ENCODE measurements at regions not wholly inside any gene's neighbourhood (a gene's known extent, or its start where the extent isn't known, plus 50 kb on each side); places are given as distances from the start of the nearest gene placed in this dataset.

GRCh38 chr16:55233464-55233863 is 90.5 kb upstream of the IRX6 start:
- no peak for TF ChIP-seq CTCF (optimal IDR thresholded peaks at IDR 0.05 in 1 of 3, IDR thresholded peaks at IDR 0.05 in 1 of 3, conservative IDR thresholded peaks at IDR 0.05 in 1 of 3; ENCODE audit: extremely low read depth in 1 of 3, insufficient read depth in 2 of 3, low read length in 3 of 3)
- no peak for TF ChIP-seq EZH2 (IDR thresholded peaks at IDR 0.05; ENCODE audit: low read length)
